ENCODE measurements at regions not wholly inside any gene's neighbourhood (a gene's known extent, or its start where the extent isn't known, plus 50 kb on each side); places are given as distances from the start of the nearest gene placed in this dataset.

DNA sequence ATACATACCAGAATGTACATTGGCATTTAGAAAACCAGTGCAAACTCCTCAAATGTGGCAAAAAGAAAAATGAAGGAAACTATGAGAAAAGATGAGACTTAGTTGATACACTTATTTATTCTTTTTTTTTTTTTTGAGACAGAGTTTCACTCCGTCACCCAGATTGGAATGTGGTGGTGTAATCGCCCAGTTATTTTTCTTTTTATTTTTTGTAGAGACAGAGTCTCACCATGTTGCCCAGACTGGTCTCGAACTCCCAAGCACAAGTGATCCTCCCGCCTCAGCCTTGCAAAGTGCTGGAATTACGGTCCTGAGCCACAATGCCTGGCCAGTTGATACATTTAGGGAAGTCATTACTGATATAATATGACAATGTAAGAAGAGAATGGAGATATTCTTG is 274.2 kb upstream of the LRATD1 start:
- Histone ChIP-seq H3K27me3 (replicated peaks in 1 of 2; ENCODE audit: control insufficient read depth in 2 of 2, insufficient read depth in 2 of 2, low read length in 1 of 2) (no peaks in the 10 kb centered on the region), H2AFZ (ENCODE audit: control insufficient read depth, low read depth, low read length) (no peak overlapping the region), H3K9me3 (replicated peaks; ENCODE audit: control insufficient read depth, insufficient read depth, low read length) (no peaks in the 10 kb centered on the region), H4K20me1 (ENCODE audit: control insufficient read depth, insufficient read depth) (no peaks in the 10 kb centered on the region), H3K4me2 (ENCODE audit: control insufficient read depth, insufficient read depth) (no peak overlapping the region), H3K79me2 (ENCODE audit: control insufficient read depth, insufficient read depth, low read length) (no peaks in the 10 kb centered on the region), H3K9ac (ENCODE audit: control insufficient read depth, insufficient read depth, low read length) (no peak overlapping the region), H3K36me3 (ENCODE audit: control insufficient read depth in 2 of 2, insufficient read depth in 2 of 2, low read length in 1 of 2) (no peaks in the 10 kb centered on the region), H3K27ac (ENCODE audit: control insufficient read depth, insufficient read depth) (no peak overlapping the region), H3K4me1 (ENCODE audit: control insufficient read depth, insufficient read depth, low read length) (no peaks in the 10 kb centered on the region), H3K4me3 (no peak overlapping the region)
- in situ Hi-C loops (cut with MboI) (no loop called here), intact Hi-C loops (cut with micrococcal nuclease; ENCODE audit: unreplicated experiment) (no loop called here)
- ChIA-PET RAD21 (ENCODE audit: unreplicated experiment) (no interaction called here), POLR2A (no interaction called here), SMC1A (ENCODE audit: uncharacterized antibody, unreplicated experiment) (interaction anchor here (1.2 to 1.5 kb wide), 2 partner anchors 16 to 43 kb away, joined by 4 to 5 read pairs; no protein-coding TSS in a partner anchor), CTCF (interaction anchor here (0.7 kb wide), 1 partner anchor 93 kb away, joined by 3 read pairs; no protein-coding TSS in a partner anchor)
- 18% methylated on average over 4 of the region's 5 CpGs for WGBS (ENCODE audit: insufficient coverage, insufficient replicate concordance, low lambda C conversion rate, missing lambda C conversion rate)
- DNase-seq (ENCODE audit: low read depth, low spot score) (no peak), FAIRE-seq (no peak), ATAC-seq (no peak)
- TF ChIP-seq GATAD2B (conservative IDR thresholded peaks at IDR 0.05; ENCODE audit: low read depth) (no peak), POU2F2 (IDR thresholded peaks at IDR 0.05; ENCODE audit: borderline replicate concordance, low read depth, low read length) (no peak), MYC (IDR thresholded peaks at IDR 0.05; ENCODE audit: insufficient read depth, insufficient read length, insufficient replicate concordance, low read length, severe bottlenecking) (no peak), MYB (IDR thresholded peaks at IDR 0.05; ENCODE audit: borderline replicate concordance, low read depth, low read length) (no peak), GABPA (IDR thresholded peaks at IDR 0.05; ENCODE audit: low read depth) (no peak), HDAC2 (IDR thresholded peaks at IDR 0.05) (no peak), ZZZ3 (IDR thresholded peaks at IDR 0.05; ENCODE audit: control insufficient read depth, insufficient read length, low read depth) (no peak), NR2F1 (conservative IDR thresholded peaks at IDR 0.05) (no peak), ATF7 (IDR thresholded peaks at IDR 0.05; ENCODE audit: low read depth) (no peak), RCOR1 (conservative IDR thresholded peaks at IDR 0.05; ENCODE audit: low read depth, low read length) (no peak), YBX1 (IDR thresholded peaks at IDR 0.05) (no peak)
- TF ChIP-seq, protein P1, sequence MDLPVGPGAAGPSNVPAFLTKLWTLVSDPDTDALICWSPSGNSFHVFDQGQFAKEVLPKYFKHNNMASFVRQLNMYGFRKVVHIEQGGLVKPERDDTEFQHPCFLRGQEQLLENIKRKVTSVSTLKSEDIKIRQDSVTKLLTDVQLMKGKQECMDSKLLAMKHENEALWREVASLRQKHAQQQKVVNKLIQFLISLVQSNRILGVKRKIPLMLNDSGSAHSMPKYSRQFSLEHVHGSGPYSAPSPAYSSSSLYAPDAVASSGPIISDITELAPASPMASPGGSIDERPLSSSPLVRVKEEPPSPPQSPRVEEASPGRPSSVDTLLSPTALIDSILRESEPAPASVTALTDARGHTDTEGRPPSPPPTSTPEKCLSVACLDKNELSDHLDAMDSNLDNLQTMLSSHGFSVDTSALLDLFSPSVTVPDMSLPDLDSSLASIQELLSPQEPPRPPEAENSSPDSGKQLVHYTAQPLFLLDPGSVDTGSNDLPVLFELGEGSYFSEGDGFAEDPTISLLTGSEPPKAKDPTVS (IDR thresholded peaks at IDR 0.05; ENCODE audit: low read depth, low read length) = no peak
- TF ChIP-seq, protein P2, sequence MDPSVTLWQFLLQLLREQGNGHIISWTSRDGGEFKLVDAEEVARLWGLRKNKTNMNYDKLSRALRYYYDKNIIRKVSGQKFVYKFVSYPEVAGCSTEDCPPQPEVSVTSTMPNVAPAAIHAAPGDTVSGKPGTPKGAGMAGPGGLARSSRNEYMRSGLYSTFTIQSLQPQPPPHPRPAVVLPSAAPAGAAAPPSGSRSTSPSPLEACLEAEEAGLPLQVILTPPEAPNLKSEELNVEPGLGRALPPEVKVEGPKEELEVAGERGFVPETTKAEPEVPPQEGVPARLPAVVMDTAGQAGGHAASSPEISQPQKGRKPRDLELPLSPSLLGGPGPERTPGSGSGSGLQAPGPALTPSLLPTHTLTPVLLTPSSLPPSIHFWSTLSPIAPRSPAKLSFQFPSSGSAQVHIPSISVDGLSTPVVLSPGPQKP (IDR thresholded peaks at IDR 0.05; ENCODE audit: low read depth, low read length) = no peak
- TF ChIP-seq, protein P3, sequence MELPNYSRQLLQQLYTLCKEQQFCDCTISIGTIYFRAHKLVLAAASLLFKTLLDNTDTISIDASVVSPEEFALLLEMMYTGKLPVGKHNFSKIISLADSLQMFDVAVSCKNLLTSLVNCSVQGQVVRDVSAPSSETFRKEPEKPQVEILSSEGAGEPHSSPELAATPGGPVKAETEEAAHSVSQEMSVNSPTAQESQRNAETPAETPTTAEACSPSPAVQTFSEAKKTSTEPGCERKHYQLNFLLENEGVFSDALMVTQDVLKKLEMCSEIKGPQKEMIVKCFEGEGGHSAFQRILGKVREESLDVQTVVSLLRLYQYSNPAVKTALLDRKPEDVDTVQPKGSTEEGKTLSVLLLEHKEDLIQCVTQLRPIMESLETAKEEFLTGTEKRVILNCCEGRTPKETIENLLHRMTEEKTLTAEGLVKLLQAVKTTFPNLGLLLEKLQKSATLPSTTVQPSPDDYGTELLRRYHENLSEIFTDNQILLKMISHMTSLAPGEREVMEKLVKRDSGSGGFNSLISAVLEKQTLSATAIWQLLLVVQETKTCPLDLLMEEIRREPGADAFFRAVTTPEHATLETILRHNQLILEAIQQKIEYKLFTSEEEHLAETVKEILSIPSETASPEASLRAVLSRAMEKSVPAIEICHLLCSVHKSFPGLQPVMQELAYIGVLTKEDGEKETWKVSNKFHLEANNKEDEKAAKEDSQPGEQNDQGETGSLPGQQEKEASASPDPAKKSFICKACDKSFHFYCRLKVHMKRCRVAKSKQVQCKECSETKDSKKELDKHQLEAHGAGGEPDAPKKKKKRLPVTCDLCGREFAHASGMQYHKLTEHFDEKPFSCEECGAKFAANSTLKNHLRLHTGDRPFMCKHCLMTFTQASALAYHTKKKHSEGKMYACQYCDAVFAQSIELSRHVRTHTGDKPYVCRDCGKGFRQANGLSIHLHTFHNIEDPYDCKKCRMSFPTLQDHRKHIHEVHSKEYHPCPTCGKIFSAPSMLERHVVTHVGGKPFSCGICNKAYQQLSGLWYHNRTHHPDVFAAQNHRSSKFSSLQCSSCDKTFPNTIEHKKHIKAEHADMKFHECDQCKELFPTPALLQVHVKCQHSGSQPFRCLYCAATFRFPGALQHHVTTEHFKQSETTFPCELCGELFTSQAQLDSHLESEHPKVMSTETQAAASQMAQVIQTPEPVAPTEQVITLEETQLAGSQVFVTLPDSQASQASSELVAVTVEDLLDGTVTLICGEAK (IDR thresholded peaks at IDR 0.05; ENCODE audit: borderline replicate concordance) = no peak
- TF ChIP-seq, protein P4, sequence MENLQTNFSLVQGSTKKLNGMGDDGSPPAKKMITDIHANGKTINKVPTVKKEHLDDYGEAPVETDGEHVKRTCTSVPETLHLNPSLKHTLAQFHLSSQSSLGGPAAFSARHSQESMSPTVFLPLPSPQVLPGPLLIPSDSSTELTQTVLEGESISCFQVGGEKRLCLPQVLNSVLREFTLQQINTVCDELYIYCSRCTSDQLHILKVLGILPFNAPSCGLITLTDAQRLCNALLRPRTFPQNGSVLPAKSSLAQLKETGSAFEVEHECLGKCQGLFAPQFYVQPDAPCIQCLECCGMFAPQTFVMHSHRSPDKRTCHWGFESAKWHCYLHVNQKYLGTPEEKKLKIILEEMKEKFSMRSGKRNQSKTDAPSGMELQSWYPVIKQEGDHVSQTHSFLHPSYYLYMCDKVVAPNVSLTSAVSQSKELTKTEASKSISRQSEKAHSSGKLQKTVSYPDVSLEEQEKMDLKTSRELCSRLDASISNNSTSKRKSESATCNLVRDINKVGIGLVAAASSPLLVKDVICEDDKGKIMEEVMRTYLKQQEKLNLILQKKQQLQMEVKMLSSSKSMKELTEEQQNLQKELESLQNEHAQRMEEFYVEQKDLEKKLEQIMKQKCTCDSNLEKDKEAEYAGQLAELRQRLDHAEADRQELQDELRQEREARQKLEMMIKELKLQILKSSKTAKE (IDR thresholded peaks at IDR 0.05; ENCODE audit: low read depth, poor library complexity, severe bottlenecking) = no peak
- BruUV-seq (replicated peaks) = no TSS peak
